ENCODE measurements at regions not wholly inside any gene's neighbourhood (a gene's known extent, or its start where the extent isn't known, plus 50 kb on each side); places are given as distances from the start of the nearest gene placed in this dataset.
"Not testable (repeated sequence)": the region's sequence is repeated elsewhere in the genome, so short reads cannot be mapped to it uniquely, and the experiment has no call there.

DNA sequence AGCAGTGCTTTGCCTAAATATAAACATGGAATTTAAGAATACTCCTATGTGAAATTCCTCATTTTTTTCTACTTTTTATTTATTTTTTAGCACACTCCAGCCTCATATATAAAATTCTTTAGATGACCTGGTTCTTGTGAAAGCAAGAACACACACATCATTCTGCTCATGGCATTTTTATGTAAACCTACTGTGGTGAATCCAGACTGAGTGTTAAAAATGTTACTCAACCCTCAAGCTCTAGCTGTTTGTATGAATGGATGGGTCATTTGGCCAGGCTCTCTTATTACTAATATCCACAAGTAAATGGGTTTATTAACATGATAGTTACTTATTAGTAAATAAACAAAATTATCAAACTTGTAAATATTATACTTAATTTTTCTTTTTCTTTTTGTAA, 551.7 kb upstream of the LRRN3 start:
- H3K27me3 ChIP-seq: no peaks in the 10 kb centered on the region
- no peaks in the 10 kb centered on the region for H3K4me1 ChIP-seq
- H3K36me3 ChIP-seq: no peaks in the 10 kb centered on the region
- H3K4me3 ChIP-seq: no peak overlapping the region
- no peak for TF ChIP-seq POLR2A (IDR thresholded peaks at IDR 0.05)
- TF ChIP-seq, protein P1, sequence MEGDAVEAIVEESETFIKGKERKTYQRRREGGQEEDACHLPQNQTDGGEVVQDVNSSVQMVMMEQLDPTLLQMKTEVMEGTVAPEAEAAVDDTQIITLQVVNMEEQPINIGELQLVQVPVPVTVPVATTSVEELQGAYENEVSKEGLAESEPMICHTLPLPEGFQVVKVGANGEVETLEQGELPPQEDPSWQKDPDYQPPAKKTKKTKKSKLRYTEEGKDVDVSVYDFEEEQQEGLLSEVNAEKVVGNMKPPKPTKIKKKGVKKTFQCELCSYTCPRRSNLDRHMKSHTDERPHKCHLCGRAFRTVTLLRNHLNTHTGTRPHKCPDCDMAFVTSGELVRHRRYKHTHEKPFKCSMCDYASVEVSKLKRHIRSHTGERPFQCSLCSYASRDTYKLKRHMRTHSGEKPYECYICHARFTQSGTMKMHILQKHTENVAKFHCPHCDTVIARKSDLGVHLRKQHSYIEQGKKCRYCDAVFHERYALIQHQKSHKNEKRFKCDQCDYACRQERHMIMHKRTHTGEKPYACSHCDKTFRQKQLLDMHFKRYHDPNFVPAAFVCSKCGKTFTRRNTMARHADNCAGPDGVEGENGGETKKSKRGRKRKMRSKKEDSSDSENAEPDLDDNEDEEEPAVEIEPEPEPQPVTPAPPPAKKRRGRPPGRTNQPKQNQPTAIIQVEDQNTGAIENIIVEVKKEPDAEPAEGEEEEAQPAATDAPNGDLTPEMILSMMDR (IDR thresholded peaks at IDR 0.05 in 4 of 5, conservative IDR thresholded peaks at IDR 0.05 in 1 of 5): no peak
- H3K9me3 ChIP-seq: no peaks in the 10 kb centered on the region
- no peak overlapping the region for H3K27ac ChIP-seq
- no peak for DNase-seq
- no peak for ATAC-seq
- intact Hi-C loops (cut with DNase I; ENCODE audit: low total_unique reads): no loop called here
- in situ Hi-C loops (cut with MboI; ENCODE audit: low sequenced_read_pairs in 4 of 4): no loop called here

DNA sequence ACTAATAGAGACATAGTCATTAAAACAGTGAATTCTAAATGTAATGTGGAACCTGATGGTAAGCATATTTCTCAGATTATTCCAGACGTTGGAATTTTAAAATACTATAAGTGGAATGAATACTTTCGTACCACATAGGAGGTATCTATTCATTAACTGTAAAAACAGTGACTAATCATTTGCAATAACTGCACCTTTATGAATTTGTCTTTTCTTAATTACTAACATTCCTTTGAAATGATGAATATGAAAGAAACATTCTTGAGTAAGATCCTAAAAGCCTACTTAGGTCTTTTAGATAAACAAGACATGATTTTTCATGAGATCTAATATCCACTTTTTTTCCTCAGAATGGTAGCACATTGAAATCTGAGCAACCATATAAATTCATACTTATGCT, 549.0 kb upstream of the LRRN3 start:
- no peak for TF ChIP-seq POLR2A (IDR thresholded peaks at IDR 0.05)
- TF ChIP-seq, protein P1 (IDR thresholded peaks at IDR 0.05 in 4 of 5, conservative IDR thresholded peaks at IDR 0.05 in 1 of 5): no peak
- no peak for DNase-seq
- Histone ChIP-seq H3K9me3 (no peaks in the 10 kb centered on the region), H3K27ac (no peak overlapping the region), H3K4me3 (no peak overlapping the region), H3K4me1 (no peaks in the 10 kb centered on the region), H3K27me3 (no peaks in the 10 kb centered on the region), H3K36me3 (no peaks in the 10 kb centered on the region)
- no peak for ATAC-seq
- in situ Hi-C loops (cut with MboI; ENCODE audit: low sequenced_read_pairs in 4 of 4) (no loop called here), intact Hi-C loops (cut with DNase I; ENCODE audit: low total_unique reads) (no loop called here)

DNA sequence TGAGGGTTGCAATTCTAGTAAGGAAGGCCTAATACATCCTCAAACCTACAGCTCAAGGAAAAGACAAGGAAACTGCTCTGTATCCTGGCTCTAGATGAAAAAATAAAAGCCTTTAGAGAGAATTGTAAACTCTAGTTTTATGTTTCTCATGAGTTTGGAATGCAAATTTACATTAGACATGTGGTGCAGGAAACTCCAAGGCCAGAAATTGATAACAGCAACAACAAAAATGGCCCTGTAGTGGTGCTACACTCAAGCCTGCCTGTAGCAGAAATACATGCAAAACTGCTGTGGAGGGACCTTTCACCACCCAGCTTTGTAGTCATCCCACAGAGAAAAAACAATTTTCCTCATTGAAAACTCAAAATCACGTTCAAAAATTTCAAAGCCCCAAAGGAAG, 546.7 kb upstream of the LRRN3 start:
- no peak overlapping the region for H3K27ac ChIP-seq
- no peaks in the 10 kb centered on the region for H3K36me3 ChIP-seq
- in situ Hi-C loops (cut with MboI; ENCODE audit: low sequenced_read_pairs in 4 of 4): no loop called here
- no peaks in the 10 kb centered on the region for H3K9me3 ChIP-seq
- no peak for DNase-seq
- TF ChIP-seq POLR2A (IDR thresholded peaks at IDR 0.05): no peak
- TF ChIP-seq, protein P1 (IDR thresholded peaks at IDR 0.05 in 4 of 5, conservative IDR thresholded peaks at IDR 0.05 in 1 of 5): no peak
- no peaks in the 10 kb centered on the region for H3K4me1 ChIP-seq
- H3K4me3 ChIP-seq: no peak overlapping the region
- intact Hi-C loops (cut with DNase I; ENCODE audit: low total_unique reads): no loop called here
- no peak for ATAC-seq
- no peaks in the 10 kb centered on the region for H3K27me3 ChIP-seq

DNA sequence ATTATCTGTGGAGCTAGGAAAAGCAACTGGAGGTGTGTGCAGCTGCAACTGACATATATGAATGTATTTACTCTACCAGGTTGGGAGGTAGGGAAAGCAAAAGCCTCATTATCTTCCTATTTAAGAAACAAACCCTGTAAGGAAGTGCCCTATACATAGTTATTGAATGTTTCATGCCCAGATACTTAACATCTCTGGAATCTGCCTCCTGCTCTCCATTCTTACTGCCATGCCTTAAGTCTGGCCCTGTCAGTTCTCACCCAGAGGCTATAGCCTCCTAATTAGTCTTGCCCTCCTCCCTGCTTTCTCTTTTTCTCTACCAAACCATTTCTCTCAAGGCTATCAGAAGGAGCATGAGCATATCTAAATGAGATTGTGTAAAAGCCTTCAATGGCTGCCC, 542.6 kb upstream of the LRRN3 start:
- no peak overlapping the region for H3K4me3 ChIP-seq

DNA sequence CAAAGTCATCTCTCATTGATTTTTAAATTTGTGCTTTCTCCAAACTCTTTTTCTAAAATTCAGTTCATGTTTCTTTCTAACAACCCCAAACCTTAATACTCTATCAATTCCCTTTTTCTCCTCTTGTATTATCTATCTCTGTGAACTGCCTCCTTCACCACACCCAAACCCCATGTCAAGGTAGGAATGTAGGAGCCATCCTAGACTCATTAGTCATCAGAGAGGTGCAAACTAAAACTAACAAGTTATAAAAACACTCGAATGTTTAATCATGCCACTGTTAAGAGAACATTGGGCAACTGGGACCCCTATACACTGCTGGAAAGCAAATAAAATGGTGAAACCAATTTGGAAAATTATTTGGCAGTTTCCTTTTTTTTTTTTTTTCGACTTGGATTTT, 533.8 kb upstream of the LRRN3 start:
- H3K27me3 ChIP-seq: no peaks in the 10 kb centered on the region
- no peaks in the 10 kb centered on the region for H3K9me3 ChIP-seq
- TF ChIP-seq POLR2A (IDR thresholded peaks at IDR 0.05): no peak
- TF ChIP-seq, protein P1 (IDR thresholded peaks at IDR 0.05 in 4 of 5, conservative IDR thresholded peaks at IDR 0.05 in 1 of 5): no peak
- intact Hi-C loops (cut with DNase I; ENCODE audit: low total_unique reads) (no loop called here), in situ Hi-C loops (cut with MboI; ENCODE audit: low sequenced_read_pairs in 4 of 4) (no loop called here)
- no peaks in the 10 kb centered on the region for H3K36me3 ChIP-seq
- ATAC-seq (no peak), DNase-seq (no peak)
- no peak overlapping the region for H3K4me3 ChIP-seq
- no peaks in the 10 kb centered on the region for H3K4me1 ChIP-seq
- no peak overlapping the region for H3K27ac ChIP-seq

More for the DNA sequence above, 542.6 kb upstream of the LRRN3 start:
- Histone ChIP-seq H3K27ac (no peak overlapping the region), H3K4me1 (no peaks in the 10 kb centered on the region), H3K9me3 (no peaks in the 10 kb centered on the region), H3K36me3 (no peaks in the 10 kb centered on the region), H3K27me3 (no peaks in the 10 kb centered on the region)
- intact Hi-C loops (cut with DNase I; ENCODE audit: low total_unique reads) (no loop called here), in situ Hi-C loops (cut with MboI; ENCODE audit: low sequenced_read_pairs in 4 of 4) (no loop called here)
- DNase-seq (no peak), ATAC-seq (no peak)
- TF ChIP-seq, protein P1 (IDR thresholded peaks at IDR 0.05 in 4 of 5, conservative IDR thresholded peaks at IDR 0.05 in 1 of 5): no peak
- TF ChIP-seq POLR2A (IDR thresholded peaks at IDR 0.05): no peak

DNA sequence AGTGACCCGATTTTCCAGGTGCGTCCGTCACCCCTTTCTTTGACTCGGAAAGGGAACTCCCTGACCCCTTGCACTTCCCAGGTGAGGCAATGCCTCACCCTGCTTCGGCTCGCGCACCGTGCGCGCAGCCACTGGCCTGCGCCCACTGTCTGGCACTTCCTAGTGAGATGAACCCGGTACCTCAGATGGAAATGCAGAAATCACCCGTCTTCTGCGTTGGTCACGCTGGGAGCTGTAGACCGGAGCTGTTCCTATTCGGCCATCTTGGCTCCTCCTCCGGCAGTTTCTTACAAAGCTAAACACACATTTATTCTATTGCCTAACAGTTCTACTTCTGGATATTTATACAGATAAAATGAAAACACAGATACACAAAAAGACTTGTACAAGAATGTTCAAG, 527.6 kb upstream of the LRRN3 start:
- in situ Hi-C loops (cut with MboI; ENCODE audit: low sequenced_read_pairs in 4 of 4); H3K27me3 ChIP-seq; H3K4me1 ChIP-seq; ATAC-seq; H3K9me3 ChIP-seq; intact Hi-C loops (cut with DNase I; ENCODE audit: low total_unique reads); DNase-seq; H3K4me3 ChIP-seq; H3K36me3 ChIP-seq; H3K27ac ChIP-seq: not testable (repeated sequence)
